DOHH2 (cell line): ENCODE measurements at regions not wholly inside any gene's neighbourhood (a gene's known extent, or its start where the extent isn't known, plus 50 kb on each side); places are given as distances from the start of the nearest gene placed in this dataset.

Experiments used
- CTCF ChIP-seq: fragments of 200-600 bp; sonication (generic); IDR thresholded peaks from one replicate; pipeline ENCODE4 v1.5.1; 2014; ENCODE audit warnings: antibody characterized with exemption, mild to moderate bottlenecking, low read depth, low read length; ENCODE audit not compliant: poor library complexity, severe bottlenecking
- EZH2phosphoT487 ChIP-seq: fragments of 200-600 bp; sonication (generic); IDR thresholded peaks from 2 replicates; pipeline ENCODE4 v1.6.1; 2017; ENCODE audit warnings: borderline replicate concordance, mild to moderate bottlenecking, antibody characterized with exemption, low read length, moderate library complexity, mixed read lengths

- TF ChIP-seq CTCF: no peak
- TF ChIP-seq EZH2phosphoT487: no peak
Measured at GRCh38 chr5:106525438-106525837, 1145.3 kb downstream of the EFNA5 start.
